ENCODE measurements at regions not wholly inside any gene's neighbourhood (a gene's known extent, or its start where the extent isn't known, plus 50 kb on each side); places are given as distances from the start of the nearest gene placed in this dataset.

- no peak overlapping the region for H3K27ac ChIP-seq
- H3K27me3 ChIP-seq, result no peaks in the 10 kb centered on the region
- peaks cover 0 to 14% (median 0%) of the 10 kb centered on the region in 3 donors for H3K9me3 ChIP-seq
- no peak overlapping the region for H3K4me3 ChIP-seq
- intact Hi-C loops (cut with DNase I; ENCODE audit: low total_unique reads), result no loop called here
- no peak for TF ChIP-seq CTCF (IDR thresholded peaks at IDR 0.05)
- no peaks in the 10 kb centered on the region for H3K36me3 ChIP-seq
- DNase-seq, result no peak
- no peaks in the 10 kb centered on the region for H3K4me1 ChIP-seq
Observed at GRCh38 chr3:106533788-106534160, 665.0 kb upstream of the CBLB start.

GRCh38 chr3:106534206-106534605 is 665.4 kb upstream of the CBLB start:
- H3K4me3 ChIP-seq, result no peak overlapping the region
- no peaks in the 10 kb centered on the region for H3K4me1 ChIP-seq
- no peak for DNase-seq
- intact Hi-C loops (cut with DNase I; ENCODE audit: low total_unique reads), result no loop called here
- TF ChIP-seq CTCF (IDR thresholded peaks at IDR 0.05), result no peak
- no peaks in the 10 kb centered on the region for H3K27me3 ChIP-seq
- no peak overlapping the region for H3K27ac ChIP-seq
- H3K36me3 ChIP-seq, result no peaks in the 10 kb centered on the region
- H3K9me3 ChIP-seq, result peaks cover 0 to 14% (median 0%) of the 10 kb centered on the region in 3 donors

- no peak overlapping the region for H3K27ac ChIP-seq
- no peak for TF ChIP-seq CTCF (IDR thresholded peaks at IDR 0.05)
- H3K4me1 ChIP-seq, result no peaks in the 10 kb centered on the region
- no peak overlapping the region for H3K4me3 ChIP-seq
- no peaks in the 10 kb centered on the region for H3K27me3 ChIP-seq
- intact Hi-C loops (cut with DNase I; ENCODE audit: low total_unique reads), result no loop called here
- no peak for DNase-seq
- no peaks in the 10 kb centered on the region for H3K36me3 ChIP-seq
- H3K9me3 ChIP-seq, result no peaks in the 10 kb centered on the region
Observed at GRCh38 chr3:106540743-106541142, 671.9 kb upstream of the CBLB start.

GRCh38 chr3:106542101-106542769 is 673.4 kb upstream of the CBLB start:
- no peaks in the 10 kb centered on the region for H3K9me3 ChIP-seq
- intact Hi-C loops (cut with DNase I; ENCODE audit: low total_unique reads), result no loop called here
- no peaks in the 10 kb centered on the region for H3K4me1 ChIP-seq
- no peak for TF ChIP-seq CTCF (IDR thresholded peaks at IDR 0.05)
- H3K4me3 ChIP-seq, result no peak overlapping the region
- DNase-seq, result no peak
- no peak overlapping the region for H3K27ac ChIP-seq
- H3K36me3 ChIP-seq, result no peaks in the 10 kb centered on the region
- H3K27me3 ChIP-seq, result no peaks in the 10 kb centered on the region

- TF ChIP-seq CTCF (IDR thresholded peaks at IDR 0.05), result no peak
Observed at GRCh38 chr3:106552351-106553043, 683.7 kb upstream of the CBLB start.

More at GRCh38 chr3:106552351-106553043, 683.7 kb upstream of the CBLB start:
- intact Hi-C loops (cut with DNase I; ENCODE audit: low total_unique reads), result no loop called here
- Histone ChIP-seq H3K27me3 (no peaks in the 10 kb centered on the region), H3K4me1 (no peaks in the 10 kb centered on the region), H3K4me3 (no peak overlapping the region), H3K36me3 (no peaks in the 10 kb centered on the region), H3K9me3 (peaks cover 0 to 4% (median 0%) of the 10 kb centered on the region in 3 donors), H3K27ac (no peak overlapping the region)
- DNase-seq, result no peak

Measured in tibial artery (tissue), 4 donors.